ENCODE measurements at regions not wholly inside any gene's neighbourhood (a gene's known extent, or its start where the extent isn't known, plus 50 kb on each side); places are given as distances from the start of the nearest gene placed in this dataset.

- Histone ChIP-seq H3K4me1 (ENCODE audit: control insufficient read depth, insufficient read depth, low read length) (no peaks in the 10 kb centered on the region), H3K4me3 (ENCODE audit: low read length) (no peak overlapping the region), H3K9me3 (ENCODE audit: control insufficient read depth, low read length) (no peaks in the 10 kb centered on the region), H3K27me3 (ENCODE audit: control insufficient read depth, insufficient read depth) (no peaks in the 10 kb centered on the region), H3K27ac (ENCODE audit: low read length) (no peak overlapping the region)
- no peak for ATAC-seq
- WGBS: 52% methylated on average over 1 of the region's 1 CpG
- no peak for DNase-seq
- intact Hi-C loops (cut with DNase I): no loop called here
These were observed 81.3 kb upstream of the TMTC4 start for GRCh38 chr13:100755891-100756290.

GRCh38 chr13:100754459-100754858 is 79.9 kb upstream of the TMTC4 start:
- WGBS: 86% methylated on average over 5 of the region's 5 CpGs
- H3K9me3 ChIP-seq (ENCODE audit: control insufficient read depth, low read length): no peaks in the 10 kb centered on the region
- no peak overlapping the region for H3K4me3 ChIP-seq (ENCODE audit: low read length)
- DNase-seq (no peak), ATAC-seq (no peak)
- no peaks in the 10 kb centered on the region for H3K27me3 ChIP-seq (ENCODE audit: control insufficient read depth, insufficient read depth)
- H3K27ac ChIP-seq (ENCODE audit: low read length): no peak overlapping the region
- no peaks in the 10 kb centered on the region for H3K4me1 ChIP-seq (ENCODE audit: control insufficient read depth, insufficient read depth, low read length)
- intact Hi-C loops (cut with DNase I): no loop called here

GRCh38 chr13:100753376-100753775 is 78.8 kb upstream of the TMTC4 start:
- Histone ChIP-seq H3K27me3 (ENCODE audit: control insufficient read depth, insufficient read depth) (no peaks in the 10 kb centered on the region), H3K9me3 (ENCODE audit: control insufficient read depth, low read length) (no peaks in the 10 kb centered on the region), H3K27ac (ENCODE audit: low read length) (no peak overlapping the region), H3K4me3 (ENCODE audit: low read length) (no peak overlapping the region), H3K4me1 (ENCODE audit: control insufficient read depth, insufficient read depth, low read length) (no peaks in the 10 kb centered on the region)
- ATAC-seq (no peak), DNase-seq (no peak)
- WGBS: 58% methylated on average over 4 of the region's 4 CpGs
- intact Hi-C loops (cut with DNase I): no loop called here

- 68% methylated on average over 13 of the region's 13 CpGs for WGBS
- H3K9me3 ChIP-seq (ENCODE audit: control insufficient read depth, low read length): no peaks in the 10 kb centered on the region
- no peak for DNase-seq
- no peak for ATAC-seq
- H3K27ac ChIP-seq (ENCODE audit: low read length): no peak overlapping the region
- H3K27me3 ChIP-seq (ENCODE audit: control insufficient read depth, insufficient read depth): no peaks in the 10 kb centered on the region
- no peak overlapping the region for H3K4me3 ChIP-seq (ENCODE audit: low read length)
- H3K4me1 ChIP-seq (ENCODE audit: control insufficient read depth, insufficient read depth, low read length): no peaks in the 10 kb centered on the region
- intact Hi-C loops (cut with DNase I): no loop called here
These were observed 77.2 kb upstream of the TMTC4 start for GRCh38 chr13:100751826-100752225.

- Histone ChIP-seq H3K4me3 (ENCODE audit: low read length) (no peak overlapping the region), H3K9me3 (ENCODE audit: control insufficient read depth, low read length) (no peaks in the 10 kb centered on the region), H3K27me3 (ENCODE audit: control insufficient read depth, insufficient read depth) (no peaks in the 10 kb centered on the region), H3K27ac (ENCODE audit: low read length) (no peak overlapping the region), H3K4me1 (ENCODE audit: control insufficient read depth, insufficient read depth, low read length) (no peaks in the 10 kb centered on the region)
- ATAC-seq (no peak), DNase-seq (no peak)
- 84% methylated on average over 6 of the region's 6 CpGs for WGBS
- intact Hi-C loops (cut with DNase I): no loop called here
These were observed 72.5 kb upstream of the TMTC4 start for GRCh38 chr13:100746953-100747683.

- 90% methylated on average over 8 of the region's 8 CpGs for WGBS
- Histone ChIP-seq H3K27ac (ENCODE audit: low read length) (no peak overlapping the region), H3K27me3 (ENCODE audit: control insufficient read depth, insufficient read depth) (no peaks in the 10 kb centered on the region), H3K4me1 (ENCODE audit: control insufficient read depth, insufficient read depth, low read length) (no peaks in the 10 kb centered on the region), H3K4me3 (ENCODE audit: low read length) (no peak overlapping the region), H3K9me3 (ENCODE audit: control insufficient read depth, low read length) (no peaks in the 10 kb centered on the region)
- DNase-seq: no peak
- intact Hi-C loops (cut with DNase I): no loop called here
- ATAC-seq: no peak
These were observed 63.7 kb upstream of the TMTC4 start for GRCh38 chr13:100738176-100738855.

GRCh38 chr13:100735494-100735893 is 60.9 kb upstream of the TMTC4 start:
- DNase-seq (no peak), ATAC-seq (no peak)
- H3K27me3 ChIP-seq (ENCODE audit: control insufficient read depth, insufficient read depth): no peaks in the 10 kb centered on the region
- 87% methylated on average over 9 of the region's 9 CpGs for WGBS
- no peak overlapping the region for H3K4me3 ChIP-seq (ENCODE audit: low read length)
- intact Hi-C loops (cut with DNase I): no loop called here
- no peak overlapping the region for H3K27ac ChIP-seq (ENCODE audit: low read length)
- no peaks in the 10 kb centered on the region for H3K4me1 ChIP-seq (ENCODE audit: control insufficient read depth, insufficient read depth, low read length)
- no peaks in the 10 kb centered on the region for H3K9me3 ChIP-seq (ENCODE audit: control insufficient read depth, low read length)

GRCh38 chr13:100734194-100734720 is 59.7 kb upstream of the TMTC4 start:
- no peak overlapping the region for H3K27ac ChIP-seq (ENCODE audit: low read length)
- ATAC-seq: no peak
- no peaks in the 10 kb centered on the region for H3K27me3 ChIP-seq (ENCODE audit: control insufficient read depth, insufficient read depth)
- 49% methylated on average over 1 of the region's 1 CpG for WGBS
- no peak overlapping the region for H3K4me3 ChIP-seq (ENCODE audit: low read length)
- intact Hi-C loops (cut with DNase I): no loop called here
- H3K4me1 ChIP-seq (ENCODE audit: control insufficient read depth, insufficient read depth, low read length): no peaks in the 10 kb centered on the region
- no peaks in the 10 kb centered on the region for H3K9me3 ChIP-seq (ENCODE audit: control insufficient read depth, low read length)
- no peak for DNase-seq

GRCh38 chr13:100733261-100733660 is 58.7 kb upstream of the TMTC4 start:
- no peak for ATAC-seq
- no peaks in the 10 kb centered on the region for H3K27me3 ChIP-seq (ENCODE audit: control insufficient read depth, insufficient read depth)
- no peak overlapping the region for H3K4me3 ChIP-seq (ENCODE audit: low read length)
- intact Hi-C loops (cut with DNase I): no loop called here
- H3K9me3 ChIP-seq (ENCODE audit: control insufficient read depth, low read length): peaks cover under 1% of the 10 kb centered on the region
- DNase-seq: no peak
- WGBS: 95% methylated on average over 3 of the region's 3 CpGs
- H3K4me1 ChIP-seq (ENCODE audit: control insufficient read depth, insufficient read depth, low read length): no peaks in the 10 kb centered on the region
- H3K27ac ChIP-seq (ENCODE audit: low read length): no peak overlapping the region

- Histone ChIP-seq H3K27me3 (ENCODE audit: control insufficient read depth, insufficient read depth) (no peaks in the 10 kb centered on the region), H3K4me3 (ENCODE audit: low read length) (no peak overlapping the region), H3K27ac (ENCODE audit: low read length) (no peak overlapping the region), H3K4me1 (ENCODE audit: control insufficient read depth, insufficient read depth, low read length) (no peaks in the 10 kb centered on the region), H3K9me3 (ENCODE audit: control insufficient read depth, low read length) (peaks cover 3% of the 10 kb centered on the region)
- DNase-seq (no peak), ATAC-seq (no peak)
- WGBS: 83% methylated on average over 5 of the region's 5 CpGs
- intact Hi-C loops (cut with DNase I): loop anchor here in 1 of 4 donors (10.0 kb wide), 1 partner anchor 377 kb away; no protein-coding TSS in a partner anchor
These were observed 53.6 kb upstream of the TMTC4 start for GRCh38 chr13:100728201-100728600.

- Histone ChIP-seq H3K4me1 (ENCODE audit: control insufficient read depth, insufficient read depth, low read length) (no peaks in the 10 kb centered on the region), H3K27me3 (ENCODE audit: control insufficient read depth, insufficient read depth) (no peaks in the 10 kb centered on the region), H3K9me3 (ENCODE audit: control insufficient read depth, low read length) (peaks cover 3% of the 10 kb centered on the region), H3K4me3 (ENCODE audit: low read length) (no peak overlapping the region), H3K27ac (ENCODE audit: low read length) (no peak overlapping the region)
- ATAC-seq: no peak
- WGBS: 52% methylated on average over 6 of the region's 6 CpGs
- DNase-seq: no peak
- intact Hi-C loops (cut with DNase I): loop anchor here in 1 of 4 donors (10.0 kb wide), 1 partner anchor 379 kb away; no protein-coding TSS in a partner anchor
These were observed 50.9 kb upstream of the TMTC4 start for GRCh38 chr13:100725472-100725871.

Data from right cardiac atrium (tissue), 5 donors.